Gastrocnemius medialis (tissue), 4 donors: ENCODE measurements at regions not wholly inside any gene's neighbourhood (a gene's known extent, or its start where the extent isn't known, plus 50 kb on each side); places are given as distances from the start of the nearest gene placed in this dataset.

Experiments used
- ATAC-seq, 2 donors: fragments of 150-250 bp; one replicate each; pipeline ENCODE4 v1.9.1; 2016
- DNase-seq, 2 donors: peaks; one replicate each; pipeline ENCODE4 v3.0.0-alpha.2; 2019
- H3K27ac ChIP-seq, 4 donors: fragments of 200-600 bp; sonication (generic); 1 replicate in 1 of 4; 2 replicates in 3 of 4; pipeline ENCODE4 v1.5.1; 2016 to 2018; ENCODE audit warnings: mild to moderate bottlenecking in 2 of 4, moderate library complexity in 1 of 4
- H3K27me3 ChIP-seq, 3 donors: fragments of 200-600 bp; sonication (generic) in 2 of 3; 1 replicate in 1 of 3; 2 replicates in 2 of 3; pipeline versions ENCODE4 v1.5.1 to v1.6.0; 2016 to 2019; ENCODE audit warnings: mild to moderate bottlenecking in 1 of 3, moderate library complexity in 1 of 3
- H3K36me3 ChIP-seq, 2 donors: fragments of 200-600 bp; sonication (generic) in 1 of 2; one replicate each; pipeline ENCODE4 v1.5.1; 2017 to 2018
- H3K4me1 ChIP-seq, 2 donors: fragments of 200-600 bp; sonication (generic) in 1 of 2; one replicate each; pipeline ENCODE4 v1.5.1; 2016 to 2017; ENCODE audit warnings: mild to moderate bottlenecking in 2 of 2
- H3K4me3 ChIP-seq, 4 donors: fragments of 200-600 bp; sonication (generic) in 3 of 4; 1 replicate in 1 of 4; 2 replicates in 3 of 4; pipeline ENCODE4 v1.5.1; 2016 to 2019; ENCODE audit warnings: mild to moderate bottlenecking in 2 of 4
- H3K9me3 ChIP-seq, 3 donors: fragments of 200-600 bp; sonication (generic) in 2 of 3; 1 replicate in 1 of 3; 2 replicates in 2 of 3; pipeline ENCODE4 v1.5.1; 2016 to 2019
- CTCF ChIP-seq, 5 experiments: fragments of 450-650 bp in 3 of 5; fragments of 200-600 bp in 2 of 5; sonication (generic) in 2 of 5; IDR thresholded peaks in 4 of 5; conservative IDR thresholded peaks in 1 of 5; 1 replicate in 4 of 5; 2 replicates in 1 of 5; pipeline ENCODE4 v1.5.1; 2016 to 2019; ENCODE audit warnings: antibody characterized with exemption in 5 of 5, mild to moderate bottlenecking in 3 of 5, moderate library complexity in 3 of 5
- POLR2A ChIP-seq, 2 donors: fragments of 450-650 bp; IDR thresholded peaks; one replicate each; pipeline ENCODE4 v1.6.1; 2017; ENCODE audit warnings: antibody characterized with exemption in 2 of 2, mild to moderate bottlenecking in 2 of 2, moderate library complexity in 2 of 2
- in situ Hi-C, 4 donors: fragments of 200-750 bp; cut with MboI; loops; one replicate each; pipeline versions ENCODE4 v1.15.0 to v1.8.0; 2017; ENCODE audit warnings: low sequenced_read_pairs in 4 of 4
- intact Hi-C: fragments of 100-400 bp; cut with DNase I; formaldehyde crosslinking; loops from one replicate; pipeline ENCODE4 v1.15.1; 2023; ENCODE audit warnings: low total_unique reads

GRCh38 chr6:144844596-144844995, 559.5 kb downstream of the UTRN start:
- H3K4me3 ChIP-seq = no peak overlapping the region
- intact Hi-C loops (no loop called here), in situ Hi-C loops (no loop called here)
- no peak overlapping the region for H3K27ac ChIP-seq
- no peaks in the 10 kb centered on the region for H3K27me3 ChIP-seq
- H3K36me3 ChIP-seq = peaks cover 0 to 31% of the 10 kb centered on the region in 2 donors
- H3K4me1 ChIP-seq = no peaks in the 10 kb centered on the region
- no peaks in the 10 kb centered on the region for H3K9me3 ChIP-seq
- TF ChIP-seq CTCF (IDR thresholded peaks at IDR 0.05 in 4 of 5, conservative IDR thresholded peaks at IDR 0.05 in 1 of 5) (no peak), POLR2A (IDR thresholded peaks at IDR 0.05) (no peak)
- DNase-seq (no peak), ATAC-seq (no peak)

GRCh38 chr6:144845186-144845585, 560.1 kb downstream of the UTRN start:
- H3K4me3 ChIP-seq = no peak overlapping the region
- H3K27me3 ChIP-seq = no peaks in the 10 kb centered on the region
- no peaks in the 10 kb centered on the region for H3K4me1 ChIP-seq
- TF ChIP-seq CTCF (IDR thresholded peaks at IDR 0.05 in 4 of 5, conservative IDR thresholded peaks at IDR 0.05 in 1 of 5) = no peak
- TF ChIP-seq POLR2A (IDR thresholded peaks at IDR 0.05) = no peak
- H3K36me3 ChIP-seq = peaks cover 0 to 31% of the 10 kb centered on the region in 2 donors
- no peak for ATAC-seq
- intact Hi-C loops = no loop called here
- no peaks in the 10 kb centered on the region for H3K9me3 ChIP-seq
- DNase-seq = no peak
- H3K27ac ChIP-seq = no peak overlapping the region
- in situ Hi-C loops = no loop called here

- H3K4me1 ChIP-seq = no peaks in the 10 kb centered on the region
- H3K9me3 ChIP-seq = no peaks in the 10 kb centered on the region
- H3K4me3 ChIP-seq = no peak overlapping the region
- DNase-seq (no peak), ATAC-seq (no peak)
- intact Hi-C loops = no loop called here
- in situ Hi-C loops = no loop called here
- peaks cover 0 to 30% of the 10 kb centered on the region in 2 donors for H3K36me3 ChIP-seq
- TF ChIP-seq POLR2A (IDR thresholded peaks at IDR 0.05) (no peak), CTCF (IDR thresholded peaks at IDR 0.05 in 4 of 5, conservative IDR thresholded peaks at IDR 0.05 in 1 of 5) (no peak)
- no peak overlapping the region for H3K27ac ChIP-seq
- no peaks in the 10 kb centered on the region for H3K27me3 ChIP-seq
These were observed 562.8 kb downstream of the UTRN start for GRCh38 chr6:144847916-144848315.

- Histone ChIP-seq H3K27ac (no peak overlapping the region), H3K4me3 (no peak overlapping the region), H3K27me3 (no peaks in the 10 kb centered on the region), H3K9me3 (no peaks in the 10 kb centered on the region), H3K36me3 (peaks cover 0 to 21% of the 10 kb centered on the region in 2 donors), H3K4me1 (no peaks in the 10 kb centered on the region)
- in situ Hi-C loops = no loop called here
- intact Hi-C loops = no loop called here
- TF ChIP-seq CTCF (IDR thresholded peaks at IDR 0.05 in 4 of 5, conservative IDR thresholded peaks at IDR 0.05 in 1 of 5) (no peak), POLR2A (IDR thresholded peaks at IDR 0.05) (no peak)
- ATAC-seq (no peak), DNase-seq (no peak)
These were observed 564.8 kb downstream of the UTRN start for GRCh38 chr6:144849920-144850319.

- Histone ChIP-seq H3K27ac (no peak overlapping the region), H3K4me1 (no peaks in the 10 kb centered on the region), H3K27me3 (no peaks in the 10 kb centered on the region), H3K9me3 (no peaks in the 10 kb centered on the region), H3K4me3 (no peak overlapping the region), H3K36me3 (peaks cover 0 to 21% of the 10 kb centered on the region in 2 donors)
- TF ChIP-seq POLR2A (IDR thresholded peaks at IDR 0.05) = no peak
- no peak for TF ChIP-seq CTCF (IDR thresholded peaks at IDR 0.05 in 4 of 5, conservative IDR thresholded peaks at IDR 0.05 in 1 of 5)
- ATAC-seq (no peak), DNase-seq (no peak)
- in situ Hi-C loops = no loop called here
- intact Hi-C loops = no loop called here
These were observed 568.5 kb downstream of the UTRN start for GRCh38 chr6:144853603-144854002.
